KMS-11 (cell line): ENCODE measurements at regions not wholly inside any gene's neighbourhood (a gene's known extent, or its start where the extent isn't known, plus 50 kb on each side); places are given as distances from the start of the nearest gene placed in this dataset.

Source experiments
- H2AFZ ChIP-seq: fragments of 200-600 bp; sonication (generic); 2 replicates; pipeline ENCODE4 v1.6.1; 2016; ENCODE audit warnings: antibody characterized with exemption, mixed run types, low read depth
- H3K27ac ChIP-seq: fragments of 200-600 bp; sonication (generic); 2 replicates; pipeline ENCODE4 v1.6.1; 2016; ENCODE audit warnings: mild to moderate bottlenecking, mixed run types
- H3K27me3 ChIP-seq: fragments of 200-600 bp; sonication (generic); 2 replicates; pipeline ENCODE4 v1.6.1; 2017; ENCODE audit warnings: mild to moderate bottlenecking, low read depth, mixed run types, moderate library complexity; ENCODE audit not compliant: insufficient read depth
- H3K36me3 ChIP-seq: fragments of 200-600 bp; sonication (generic); 2 replicates; pipeline ENCODE4 v1.6.1; 2017; ENCODE audit warnings: mild to moderate bottlenecking, mixed run types; ENCODE audit not compliant: insufficient read depth
- H3K4me1 ChIP-seq: fragments of 200-600 bp; sonication (generic); 2 replicates; pipeline ENCODE4 v1.6.1; 2016; ENCODE audit warnings: mild to moderate bottlenecking, low read depth, mixed run types; ENCODE audit not compliant: poor library complexity, severe bottlenecking
- H3K4me2 ChIP-seq: fragments of 200-600 bp; sonication (generic); 2 replicates; pipeline ENCODE4 v1.7.0; 2016; ENCODE audit warnings: mild to moderate bottlenecking, mixed run types
- H3K4me3 ChIP-seq: fragments of 200-600 bp; sonication (generic); IDR thresholded peaks from 2 replicates; pipeline ENCODE4 v1.6.1; 2017; ENCODE audit warnings: low read depth, low read length, mixed read lengths; ENCODE audit not compliant: insufficient read depth
- H3K79me2 ChIP-seq: fragments of 200-600 bp; sonication (generic); 2 replicates; pipeline ENCODE4 v1.6.1; 2016; ENCODE audit warnings: low read depth, mixed run types; ENCODE audit not compliant: insufficient read depth
- H3K9ac ChIP-seq: fragments of 200-600 bp; sonication (generic); 2 replicates; pipeline ENCODE4 v1.6.1; 2016; ENCODE audit warnings: mild to moderate bottlenecking, mixed run types
- H4K20me1 ChIP-seq: fragments of 200-600 bp; sonication (generic); 2 replicates; pipeline ENCODE4 v1.6.1; 2016; ENCODE audit warnings: mild to moderate bottlenecking, mixed run types; ENCODE audit not compliant: insufficient read depth
- TF ChIP-seq, protein P1 (sequence below): fragments of 200-600 bp; sonication (generic); conservative IDR thresholded peaks from 2 replicates; pipeline ENCODE4 v1.6.1; 2017; ENCODE audit warnings: low read depth, mild to moderate bottlenecking, antibody characterized with exemption, low read length, moderate library complexity, mixed read lengths

- H3K9ac ChIP-seq = no peak overlapping the region
- no peak overlapping the region for H3K27ac ChIP-seq
- H3K4me3 ChIP-seq = no peak overlapping the region
- TF ChIP-seq, protein P1, sequence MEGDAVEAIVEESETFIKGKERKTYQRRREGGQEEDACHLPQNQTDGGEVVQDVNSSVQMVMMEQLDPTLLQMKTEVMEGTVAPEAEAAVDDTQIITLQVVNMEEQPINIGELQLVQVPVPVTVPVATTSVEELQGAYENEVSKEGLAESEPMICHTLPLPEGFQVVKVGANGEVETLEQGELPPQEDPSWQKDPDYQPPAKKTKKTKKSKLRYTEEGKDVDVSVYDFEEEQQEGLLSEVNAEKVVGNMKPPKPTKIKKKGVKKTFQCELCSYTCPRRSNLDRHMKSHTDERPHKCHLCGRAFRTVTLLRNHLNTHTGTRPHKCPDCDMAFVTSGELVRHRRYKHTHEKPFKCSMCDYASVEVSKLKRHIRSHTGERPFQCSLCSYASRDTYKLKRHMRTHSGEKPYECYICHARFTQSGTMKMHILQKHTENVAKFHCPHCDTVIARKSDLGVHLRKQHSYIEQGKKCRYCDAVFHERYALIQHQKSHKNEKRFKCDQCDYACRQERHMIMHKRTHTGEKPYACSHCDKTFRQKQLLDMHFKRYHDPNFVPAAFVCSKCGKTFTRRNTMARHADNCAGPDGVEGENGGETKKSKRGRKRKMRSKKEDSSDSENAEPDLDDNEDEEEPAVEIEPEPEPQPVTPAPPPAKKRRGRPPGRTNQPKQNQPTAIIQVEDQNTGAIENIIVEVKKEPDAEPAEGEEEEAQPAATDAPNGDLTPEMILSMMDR = no peak
- no peaks in the 10 kb centered on the region for H4K20me1 ChIP-seq
- no peaks in the 10 kb centered on the region for H3K36me3 ChIP-seq
- no peaks in the 10 kb centered on the region for H3K79me2 ChIP-seq
- H2AFZ ChIP-seq = no peak overlapping the region
- H3K27me3 ChIP-seq = no peaks in the 10 kb centered on the region
- H3K4me1 ChIP-seq = no peaks in the 10 kb centered on the region
- no peak overlapping the region for H3K4me2 ChIP-seq
Measured at GRCh38 chr11:8756201-8756600, 73.6 kb downstream of the RPL27A start.

- Histone ChIP-seq H3K9ac (no peak overlapping the region), H3K4me1 (no peaks in the 10 kb centered on the region), H3K4me2 (no peak overlapping the region), H2AFZ (no peak overlapping the region), H3K79me2 (no peaks in the 10 kb centered on the region), H3K4me3 (no peak overlapping the region), H4K20me1 (no peaks in the 10 kb centered on the region), H3K36me3 (no peaks in the 10 kb centered on the region), H3K27ac (no peak overlapping the region), H3K27me3 (no peaks in the 10 kb centered on the region)
- TF ChIP-seq, protein P1 = no peak
Measured at GRCh38 chr11:8757047-8757446, 74.5 kb downstream of the RPL27A start.

- H3K27me3 ChIP-seq = no peaks in the 10 kb centered on the region
- no peak overlapping the region for H2AFZ ChIP-seq
- H3K4me2 ChIP-seq = no peak overlapping the region
- no peaks in the 10 kb centered on the region for H3K4me1 ChIP-seq
- TF ChIP-seq, protein P1 = no peak
- no peaks in the 10 kb centered on the region for H3K79me2 ChIP-seq
- H4K20me1 ChIP-seq = no peaks in the 10 kb centered on the region
- no peaks in the 10 kb centered on the region for H3K36me3 ChIP-seq
- no peak overlapping the region for H3K9ac ChIP-seq
- H3K4me3 ChIP-seq = no peak overlapping the region
- no peak overlapping the region for H3K27ac ChIP-seq
Measured at GRCh38 chr11:8757533-8757932, 74.9 kb downstream of the RPL27A start.

- TF ChIP-seq, protein P1 = no peak
- Histone ChIP-seq H3K79me2 (no peaks in the 10 kb centered on the region), H2AFZ (no peak overlapping the region), H3K27ac (no peak overlapping the region), H3K4me3 (no peak overlapping the region), H3K36me3 (no peaks in the 10 kb centered on the region), H4K20me1 (no peaks in the 10 kb centered on the region), H3K4me1 (no peaks in the 10 kb centered on the region), H3K9ac (no peak overlapping the region), H3K4me2 (no peak overlapping the region), H3K27me3 (no peaks in the 10 kb centered on the region)
Measured at GRCh38 chr11:8758619-8759169, 76.1 kb downstream of the RPL27A start.

DNA sequence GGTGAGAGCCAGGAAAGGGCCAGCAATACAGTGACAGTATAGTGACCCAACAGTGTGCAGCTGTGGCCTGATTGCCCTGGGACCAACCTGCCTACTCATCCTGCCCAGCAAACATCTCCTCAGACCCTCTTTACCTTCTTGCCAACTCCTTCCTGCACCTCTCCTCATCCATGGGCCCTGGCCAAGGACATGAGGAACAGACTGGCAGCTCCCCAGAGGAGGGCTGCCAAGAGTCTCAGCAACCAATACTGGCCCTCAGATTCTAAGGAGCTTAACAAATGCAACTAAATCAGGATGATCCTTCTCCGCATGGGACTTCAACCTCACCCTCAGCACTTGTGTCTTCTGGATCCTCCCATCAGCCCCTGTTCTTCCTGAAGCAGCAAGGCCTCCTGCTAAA is 77.0 kb downstream of the RPL27A start:
- Histone ChIP-seq H3K27me3 (no peaks in the 10 kb centered on the region), H2AFZ (no peak overlapping the region), H3K27ac (no peak overlapping the region), H3K36me3 (no peaks in the 10 kb centered on the region), H4K20me1 (no peaks in the 10 kb centered on the region), H3K4me1 (no peaks in the 10 kb centered on the region), H3K9ac (no peak overlapping the region), H3K4me2 (no peak overlapping the region), H3K4me3 (no peak overlapping the region), H3K79me2 (no peaks in the 10 kb centered on the region)
- TF ChIP-seq, protein P1 = no peak
